H1 (cell line): ENCODE measurements at regions not wholly inside any gene's neighbourhood (a gene's known extent, or its start where the extent isn't known, plus 50 kb on each side); places are given as distances from the start of the nearest gene placed in this dataset.
A peak's percentile ranks its signal among the peaks of the same experiment; 100 is the strongest.

Experiments
- CTCF ChIA-PET: fragments of 300-600 bp; sonication (Branson Sonifier 250); formaldehyde crosslinking; loops from one replicate; lab custom pipeline; 2021; ENCODE audit not compliant: partially characterized antibody; lab: Charles Lee
- POLR2A ChIA-PET: fragments of 300-600 bp; sonication (Branson Sonifier 250); formaldehyde crosslinking; loops from one replicate; lab custom pipeline; 2021; ENCODE audit warnings: inconsistent platforms; ENCODE audit not compliant: partially characterized antibody; lab: Charles Lee
- DNase-seq, 2 experiments: peaks; one replicate each; pipeline versions ENCODE4 v3.0.0 to v3.0.0-alpha.2; 2010 to 2022; ENCODE audit warnings: low spot score in 2 of 2, low read depth in 1 of 2, mixed read lengths in 1 of 2
- FAIRE-seq: peaks from 2 replicates; lab custom pipeline; 2011; peaks lifted over from hg19 to GRCh38; lab: Jason Lieb, UNC
- H2AFZ ChIP-seq: 2 replicates; pipeline ENCODE4 v1.8.1; 2012; ENCODE audit warnings: low read length, inconsistent platforms
- H2AK5ac ChIP-seq: 2 replicates; pipeline ENCODE4 v1.6.1; 2013; ENCODE audit warnings: low read depth, low read length
- H2BK120ac ChIP-seq: replicated peaks from 2 replicates; pipeline ENCODE3; 2013; ENCODE audit warnings: low read depth, low read length, inconsistent platforms
- H2BK12ac ChIP-seq: 2 replicates; pipeline ENCODE4 v1.6.1; 2013; ENCODE audit warnings: low read depth, low read length
- H2BK15ac ChIP-seq: 2 replicates; pipeline ENCODE4 v1.6.1; 2013; ENCODE audit warnings: low read length
- H2BK20ac ChIP-seq: 2 replicates; pipeline ENCODE4 v1.6.1; 2013; ENCODE audit warnings: low read length
- H2BK5ac ChIP-seq: 2 replicates; pipeline ENCODE4 v1.6.1; 2013; ENCODE audit warnings: low read depth, low read length
- H3K14ac ChIP-seq: 2 replicates; pipeline ENCODE4 v1.6.1; 2013; ENCODE audit warnings: inconsistent platforms; ENCODE audit not compliant: insufficient read length
- H3K18ac ChIP-seq: 2 replicates; pipeline ENCODE4 v1.6.1; 2013; ENCODE audit warnings: low read length; ENCODE audit errors: extremely low read depth
- H3K23ac ChIP-seq: 2 replicates; pipeline ENCODE4 v1.6.1; 2013; ENCODE audit warnings: inconsistent platforms; ENCODE audit not compliant: insufficient read length
- H3K23me2 ChIP-seq: 2 replicates; pipeline ENCODE4 v1.6.1; 2013; ENCODE audit warnings: low read depth, low read length
- H3K27ac ChIP-seq: 2 replicates; pipeline ENCODE4 v1.6.1; 2011; ENCODE audit warnings: low read depth, low read length, inconsistent platforms
- H3K27me3 ChIP-seq, 4 experiments: replicated peaks in 1 of 4; 1 replicate in 1 of 4; 2 replicates in 3 of 4; pipeline versions ENCODE4 v1.6.1 to v1.8.1; 2011 to 2013; ENCODE audit warnings: low read length in 3 of 4, mild to moderate bottlenecking in 3 of 4, inconsistent platforms in 2 of 4, mixed read lengths in 2 of 4, moderate library complexity in 1 of 4; ENCODE audit not compliant: control insufficient read depth in 3 of 4, insufficient read depth in 3 of 4; ENCODE audit errors: extremely low read depth in 1 of 4
- H3K36me3 ChIP-seq, 4 experiments: 2 replicates each; pipeline versions ENCODE4 v1.6.1 to v1.8.1; 2011 to 2013; ENCODE audit warnings: mild to moderate bottlenecking in 4 of 4, low read length in 3 of 4, moderate library complexity in 2 of 4, control low read depth in 1 of 4, inconsistent platforms in 1 of 4; ENCODE audit not compliant: insufficient read depth in 4 of 4, control insufficient read depth in 2 of 4
- H3K4ac ChIP-seq: replicated peaks from 2 replicates; pipeline ENCODE3; 2013; ENCODE audit warnings: low read length, low read depth, mixed read lengths, inconsistent platforms; ENCODE audit not compliant: insufficient read length
- H3K4me1 ChIP-seq, 4 experiments: replicated peaks in 1 of 4; 1 replicate in 1 of 4; 2 replicates in 3 of 4; pipeline versions ENCODE4 v1.6.1 to v1.8.1; 2011 to 2013; ENCODE audit warnings: low read length in 3 of 4, inconsistent platforms in 2 of 4, mixed read lengths in 1 of 4; ENCODE audit not compliant: insufficient read depth in 4 of 4, control insufficient read depth in 3 of 4
- H3K4me2 ChIP-seq, 2 experiments: 2 replicates each; pipeline versions ENCODE4 v1.6.1 to v1.8.1; 2011 to 2013; ENCODE audit warnings: low read depth in 2 of 2, low read length in 2 of 2, control low read depth in 1 of 2, inconsistent platforms in 1 of 2, mild to moderate bottlenecking in 1 of 2; ENCODE audit not compliant: insufficient read depth in 1 of 2
- H3K4me3 ChIP-seq, 4 experiments: fragments of 200-600, 300-600 bp in 1 of 4; sonication (generic), shearing (Covaris generic), sonication (Bioruptor Twin) in 1 of 4; 2 replicates each; pipeline versions ENCODE4 v1.5.1 to v1.8.1; 2011 to 2016; ENCODE audit warnings: low read length in 4 of 4, low read depth in 3 of 4, control low read depth in 2 of 4, inconsistent platforms in 2 of 4, mild to moderate bottlenecking in 2 of 4, mixed read lengths in 1 of 4, moderate library complexity in 1 of 4; ENCODE audit not compliant: insufficient read depth in 2 of 4; ENCODE audit errors: extremely low read depth in 1 of 4
- H3K56ac ChIP-seq: replicated peaks from 2 replicates; pipeline ENCODE3; 2013; ENCODE audit warnings: low read depth, mild to moderate bottlenecking, mixed read lengths, low read length, inconsistent platforms; ENCODE audit not compliant: insufficient read length
- H3K79me1 ChIP-seq: 2 replicates; pipeline ENCODE4 v1.6.1; 2013; ENCODE audit warnings: low read depth, low read length, control low read depth
- H3K79me2 ChIP-seq, 2 experiments: 2 replicates each; pipeline versions ENCODE4 v1.6.1 to v1.8.1; 2012 to 2013; ENCODE audit warnings: low read length in 2 of 2, mild to moderate bottlenecking in 2 of 2, inconsistent platforms in 1 of 2; ENCODE audit not compliant: insufficient read depth in 2 of 2, control insufficient read depth in 1 of 2
- H3K9ac ChIP-seq, 4 experiments: replicated peaks in 1 of 4; 1 replicate in 1 of 4; 2 replicates in 3 of 4; pipeline versions ENCODE4 v1.6.1 to v1.8.1; 2011 to 2013; ENCODE audit warnings: low read depth in 3 of 4, low read length in 3 of 4, control low read depth in 2 of 4, mild to moderate bottlenecking in 2 of 4, moderate library complexity in 2 of 4, inconsistent platforms in 1 of 4; ENCODE audit errors: extremely low read depth in 1 of 4
- H3K9me3 ChIP-seq, 2 experiments: 2 replicates each; pipeline versions ENCODE4 v1.6.1 to v1.8.1; 2012 to 2013; ENCODE audit warnings: mild to moderate bottlenecking in 2 of 2, moderate library complexity in 2 of 2, control low read depth in 1 of 2, inconsistent platforms in 1 of 2, low read depth in 1 of 2, low read length in 1 of 2, mixed read lengths in 1 of 2; ENCODE audit not compliant: insufficient read depth in 2 of 2
- H4K20me1 ChIP-seq, 2 experiments: replicated peaks in 1 of 2; 2 replicates each; pipeline versions ENCODE3 to v1.8.1; 2011 to 2013; ENCODE audit warnings: inconsistent platforms in 2 of 2, low read length in 2 of 2, mild to moderate bottlenecking in 1 of 2; ENCODE audit not compliant: insufficient read depth in 2 of 2, control insufficient read depth in 1 of 2
- H4K5ac ChIP-seq: 2 replicates; pipeline ENCODE4 v1.6.1; 2013; ENCODE audit warnings: low read length, low read depth, mixed read lengths, inconsistent platforms; ENCODE audit not compliant: insufficient read length
- H4K8ac ChIP-seq: 2 replicates; pipeline ENCODE4 v1.8.0; 2013; ENCODE audit warnings: mild to moderate bottlenecking, moderate library complexity, low read length, inconsistent platforms; ENCODE audit not compliant: insufficient read depth; ENCODE audit errors: extremely low read depth
- H4K91ac ChIP-seq: replicated peaks from 2 replicates; pipeline ENCODE3; 2013; ENCODE audit warnings: low read length, mixed read lengths, inconsistent platforms; ENCODE audit not compliant: insufficient read length
- CHD2 ChIP-seq: IDR thresholded peaks from 2 replicates; pipeline ENCODE4 v1.6.1; 2012; ENCODE audit warnings: low read length, improper control_type of control experiment
- CTCF ChIP-seq, 3 experiments: IDR thresholded peaks; 1 replicate in 2 of 3; 2 replicates in 1 of 3; pipeline versions ENCODE4 v1.5.1 to v1.6.1; 2011; ENCODE audit warnings: low read length in 3 of 3, mild to moderate bottlenecking in 3 of 3, inconsistent platforms in 2 of 3, low read depth in 1 of 3, moderate library complexity in 1 of 3; ENCODE audit not compliant: insufficient read depth in 1 of 3; ENCODE audit errors: control extremely low read depth in 1 of 3
- NANOG ChIP-seq: IDR thresholded peaks from 2 replicates; pipeline ENCODE4 v1.6.1; 2011; ENCODE audit warnings: low read length, low read depth, mild to moderate bottlenecking, inconsistent platforms; ENCODE audit not compliant: insufficient read depth, poor library complexity, severe bottlenecking
- RAD21 ChIP-seq, 2 experiments: IDR thresholded peaks in 1 of 2; conservative IDR thresholded peaks in 1 of 2; 2 replicates each; pipeline ENCODE4 v1.6.1; 2011; ENCODE audit warnings: low read depth in 2 of 2, low read length in 2 of 2, improper control_type of control experiment in 1 of 2, inconsistent platforms in 1 of 2, mild to moderate bottlenecking in 1 of 2, moderate library complexity in 1 of 2
- SIX5 ChIP-seq: IDR thresholded peaks from 2 replicates; pipeline ENCODE4 v1.6.1; 2011; ENCODE audit warnings: mild to moderate bottlenecking, low read depth, low read length
- WGBS, 2 experiments: shearing (Covaris generic) in 1 of 2; methylation state at CpG; one replicate each; pipeline versions ENCODE4 v1.1.6 to v1.1.7; 2013 to 2015; ENCODE audit warnings: low lambda C conversion rate in 2 of 2, mixed read lengths in 2 of 2, inconsistent platforms in 1 of 2, low coverage in 1 of 2, missing lambda C conversion rate in 1 of 2; ENCODE audit not compliant: insufficient replicate concordance in 2 of 2, insufficient coverage in 1 of 2, insufficient read length in 1 of 2; ENCODE audit errors: extremely low coverage in 1 of 2, missing lambda C conversion rate in 1 of 2; 5-methylcytosine and 5-hydroxymethylcytosine counted together

GRCh38 chr10:44513591-44513990, 128.7 kb upstream of the CXCL12 start:
- POLR2A ChIA-PET: no interaction called here
- 0 out of 2 replicates have a peak overlapping the region, but pooled peaks have one; percentile 33 for H2BK15ac ChIP-seq
- no peak overlapping the region for H2AK5ac ChIP-seq
- H3K23me2 ChIP-seq: no peaks in the 10 kb centered on the region; the same call in 1 of the 2 replicates
- H3K4me3 ChIP-seq: no peak overlapping the region
- peak overlapping the region; percentile 20; the same call in 1 of the 2 replicates for H2AFZ ChIP-seq
- WGBS, 2 experiments: 76% methylated on average over 5 of the region's 5 CpGs; no CpG with 5 or more reads in 1 of the 2 experiments
- H2BK120ac ChIP-seq: no peak overlapping the region
- no peak overlapping the region for H2BK12ac ChIP-seq
- H3K9me3 ChIP-seq: no peaks in the 10 kb centered on the region
- H3K36me3 ChIP-seq: no peaks in the 10 kb centered on the region
- no peak overlapping the region for H3K4me2 ChIP-seq
- H3K23ac ChIP-seq: no peak overlapping the region
- no peaks in the 10 kb centered on the region for H3K4me1 ChIP-seq
- H3K14ac ChIP-seq: no peak overlapping the region
- no peaks in the 10 kb centered on the region for H3K27me3 ChIP-seq
- no peak overlapping the region for H4K8ac ChIP-seq
- no peaks in the 10 kb centered on the region for H3K79me1 ChIP-seq
- H4K20me1 ChIP-seq: no peaks in the 10 kb centered on the region
- H3K9ac ChIP-seq: no peak overlapping the region
- CTCF ChIA-PET: interaction anchor here (1.0 to 1.7 kb wide), 2 partner anchors 14 to 127 kb away, joined by 4 to 7 read pairs; no protein-coding TSS in a partner anchor
- no peak for DNase-seq
- TF ChIP-seq CTCF (IDR thresholded peaks at IDR 0.05; ENCODE audit: control extremely low read depth in 1 of 3, insufficient read depth in 1 of 3, low read depth in 1 of 3, low read length in 3 of 3) (peak; percentile 3 to 30 (median 28); a peak in 2 of 4 replicates), SIX5 (no peak), RAD21 (IDR thresholded peaks at IDR 0.05 in 1 of 2, conservative IDR thresholded peaks at IDR 0.05 in 1 of 2; ENCODE audit: low read depth in 2 of 2, low read length in 2 of 2) (peak; percentile 24 to 31; a peak in 3 of 4 replicates), NANOG (no peak), CHD2 (no peak)
- no peak for FAIRE-seq
- H4K91ac ChIP-seq: no peak overlapping the region
- H2BK20ac ChIP-seq: no peak overlapping the region
- H4K5ac ChIP-seq: no peak overlapping the region
- no peak overlapping the region for H2BK5ac ChIP-seq
- H3K18ac ChIP-seq: no peak overlapping the region
- no peak overlapping the region for H3K56ac ChIP-seq
- no peak overlapping the region for H3K27ac ChIP-seq
- no peaks in the 10 kb centered on the region for H3K79me2 ChIP-seq
- H3K4ac ChIP-seq: no peak overlapping the region
